Right forelimb (tissue), 1 donor: ENCODE measurements at regions not wholly inside any gene's neighbourhood (a gene's known extent, or its start where the extent isn't known, plus 50 kb on each side); places are given as distances from the start of the nearest gene placed in this dataset.

Experiments
- DNase-seq: peaks from one replicate; pipeline ENCODE4 v3.0.0-alpha.2; 2018

- DNase-seq: no peak
Observed at GRCh38 chr18:24530630-24531111, 70.2 kb downstream of the HRH4 start.

GRCh38 chr18:24534271-24534670 is 73.8 kb downstream of the HRH4 start:
- no peak for DNase-seq

GRCh38 chr18:24534737-24535136 is 74.3 kb downstream of the HRH4 start:
- DNase-seq: no peak

GRCh38 chr18:24535527-24536295 is 75.3 kb downstream of the HRH4 start:
- no peak for DNase-seq

GRCh38 chr18:24536326-24536725 is 75.9 kb downstream of the HRH4 start:
- DNase-seq: no peak

GRCh38 chr18:24536834-24537233 is 76.4 kb downstream of the HRH4 start:
- DNase-seq: no peak

- DNase-seq: no peak
Observed at GRCh38 chr18:24538414-24539264, 78.2 kb downstream of the HRH4 start.

- no peak for DNase-seq
Observed at GRCh38 chr18:24539866-24540617, 79.6 kb downstream of the HRH4 start.

- no peak for DNase-seq
Observed at GRCh38 chr18:24540896-24541295, 80.5 kb downstream of the HRH4 start.

- no peak for DNase-seq
Observed at GRCh38 chr18:24543086-24543794, 82.8 kb downstream of the HRH4 start.

- DNase-seq: no peak
Observed at GRCh38 chr18:24543795-24544498, 83.5 kb downstream of the HRH4 start.

- DNase-seq: no peak
Observed at GRCh38 chr18:24544949-24545348, 84.5 kb downstream of the HRH4 start.

- DNase-seq: no peak
Observed at GRCh38 chr18:24545651-24546050, 85.2 kb downstream of the HRH4 start.

- no peak for DNase-seq
Observed at GRCh38 chr18:24546307-24546706, 85.9 kb downstream of the HRH4 start.

GRCh38 chr18:24548583-24548982 is 88.1 kb downstream of the HRH4 start:
- DNase-seq: no peak

GRCh38 chr18:24552218-24552617 is 91.8 kb downstream of the HRH4 start:
- no peak for DNase-seq

- DNase-seq: no peak
Observed at GRCh38 chr18:24553571-24554285, 93.3 kb downstream of the HRH4 start.

- no peak for DNase-seq
Observed at GRCh38 chr18:24558403-24558802, 98.0 kb downstream of the HRH4 start.

GRCh38 chr18:24559526-24559925 is 99.1 kb downstream of the HRH4 start:
- DNase-seq: no peak

GRCh38 chr18:24560511-24560981 is 100.1 kb downstream of the HRH4 start:
- DNase-seq: no peak

GRCh38 chr18:24561369-24561965 is 101.0 kb downstream of the HRH4 start:
- no peak for DNase-seq
